GM19043 (cell line): ENCODE measurements at regions not wholly inside any gene's neighbourhood (a gene's known extent, or its start where the extent isn't known, plus 50 kb on each side); places are given as distances from the start of the nearest gene placed in this dataset.

Source experiments
- ATAC-seq: cut with Tn5 transposase; IDR thresholded peaks from one replicate; pipeline ENCODE4 v1.9.1; 2021; ENCODE audit warnings: low read depth; ENCODE audit not compliant: unreplicated experiment

DNA sequence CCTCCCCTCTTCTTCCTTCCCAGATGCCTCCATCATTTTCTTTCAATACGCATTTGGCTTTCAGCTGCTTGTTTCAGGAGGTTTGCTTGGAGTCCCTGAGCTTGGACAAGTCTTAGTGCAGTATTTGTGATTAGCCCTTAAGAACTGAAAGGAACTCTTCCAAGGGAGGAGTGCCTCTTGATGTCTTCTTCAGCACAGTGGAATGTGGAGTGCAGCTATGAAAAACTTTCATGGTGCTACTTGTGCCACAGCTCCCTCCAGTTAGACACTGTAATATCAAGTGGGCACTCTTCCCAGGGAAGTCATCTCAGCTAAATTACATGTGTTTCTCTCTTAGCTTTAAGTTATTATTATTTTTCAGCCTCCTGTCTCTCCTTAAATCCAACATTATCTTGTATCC is 173.1 kb downstream of the NECTIN3 start:
- ATAC-seq = no peak

DNA sequence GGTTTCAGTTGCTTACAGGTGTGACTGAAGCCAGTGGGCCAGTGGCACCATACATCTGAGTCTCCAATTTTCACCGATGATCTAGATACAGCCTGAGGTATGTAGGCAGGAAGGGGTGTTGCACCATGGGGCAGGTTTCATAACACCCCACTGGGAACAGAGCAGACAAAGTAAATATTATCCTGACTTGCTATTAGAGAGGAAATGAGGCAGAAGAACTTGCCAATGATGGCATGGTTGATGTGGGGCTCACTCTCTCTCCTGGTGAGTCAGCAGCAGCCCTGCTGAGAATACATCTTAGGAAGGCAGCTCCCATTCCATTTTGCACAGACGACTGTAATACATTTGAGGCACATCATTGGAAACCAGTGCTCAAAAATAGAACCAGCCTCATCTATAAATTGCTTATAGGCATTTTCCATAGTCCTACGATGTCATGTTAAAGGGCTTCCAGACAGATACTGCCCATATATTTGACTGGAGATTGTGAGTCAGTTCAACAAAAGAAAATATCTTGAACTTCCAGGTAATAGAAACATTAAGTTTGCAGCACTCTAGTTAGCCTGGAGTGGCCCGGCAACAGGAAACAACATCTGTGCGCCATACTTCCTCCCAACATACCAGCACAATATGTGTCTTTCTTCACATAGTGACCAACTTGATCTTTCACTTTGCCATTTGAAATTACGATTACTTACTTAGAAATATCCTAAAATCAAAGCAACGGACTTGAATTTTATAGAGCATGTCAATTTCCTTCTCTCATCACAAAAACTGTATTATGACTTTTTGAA is 175.5 kb downstream of the NECTIN3 start:
- ATAC-seq = no peak

DNA sequence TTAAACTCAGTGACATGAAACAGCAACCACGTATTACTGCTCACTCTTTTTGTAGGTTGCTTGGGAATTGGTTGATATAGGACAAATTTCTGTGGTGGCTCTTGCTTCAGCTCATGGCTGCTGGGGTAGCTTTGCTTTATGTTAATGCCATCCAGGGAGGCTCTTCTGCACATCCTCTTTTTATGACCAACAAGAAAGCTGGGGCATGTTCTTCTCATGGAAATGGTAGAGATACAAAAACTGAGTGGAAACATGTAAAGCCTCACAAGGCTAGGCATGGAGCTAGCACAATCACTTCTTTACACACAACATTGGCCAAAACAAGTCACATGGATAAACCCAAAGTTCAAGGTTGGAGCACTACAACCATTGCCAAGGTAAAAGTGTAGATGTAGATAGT is 176.8 kb downstream of the NECTIN3 start:
- ATAC-seq = no peak

DNA sequence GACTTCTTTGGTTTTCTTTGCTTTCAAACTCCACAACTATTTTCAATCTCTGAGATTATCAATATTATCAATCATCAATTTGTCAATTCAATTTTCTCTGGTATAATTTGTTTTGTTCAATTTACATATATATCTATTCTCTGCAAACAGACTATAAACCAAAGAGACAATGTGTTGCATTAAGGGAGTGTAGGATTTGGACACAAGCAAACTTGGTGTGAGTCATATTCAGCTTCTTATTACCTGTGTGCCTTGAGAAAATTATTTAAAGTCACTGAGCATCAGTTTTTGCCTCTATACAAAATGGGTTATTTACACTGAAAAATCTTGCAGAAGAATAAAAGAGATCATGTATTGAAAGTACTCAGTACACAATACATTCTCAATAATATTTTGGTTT is 177.8 kb downstream of the NECTIN3 start:
- no peak for ATAC-seq

DNA sequence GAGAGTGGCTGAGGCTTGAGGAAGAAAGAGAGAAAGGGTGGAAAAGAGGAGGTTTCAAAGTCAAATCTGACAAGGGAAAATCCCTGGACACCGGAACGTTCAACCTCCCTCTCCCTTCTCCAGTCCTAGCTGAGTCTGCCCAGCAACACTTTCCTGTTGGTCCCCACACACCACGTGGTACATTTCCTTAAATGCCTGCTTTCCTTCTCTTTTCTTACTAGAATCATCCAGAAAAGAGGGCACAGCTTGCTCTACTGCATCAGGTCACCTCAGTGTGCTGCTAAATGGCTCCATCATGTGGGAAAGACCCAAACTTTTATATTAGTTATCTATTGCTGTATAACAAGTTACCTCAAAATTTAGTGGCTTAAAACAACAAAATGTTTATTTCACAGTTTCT is 181.2 kb downstream of the NECTIN3 start:
- ATAC-seq = no peak

DNA sequence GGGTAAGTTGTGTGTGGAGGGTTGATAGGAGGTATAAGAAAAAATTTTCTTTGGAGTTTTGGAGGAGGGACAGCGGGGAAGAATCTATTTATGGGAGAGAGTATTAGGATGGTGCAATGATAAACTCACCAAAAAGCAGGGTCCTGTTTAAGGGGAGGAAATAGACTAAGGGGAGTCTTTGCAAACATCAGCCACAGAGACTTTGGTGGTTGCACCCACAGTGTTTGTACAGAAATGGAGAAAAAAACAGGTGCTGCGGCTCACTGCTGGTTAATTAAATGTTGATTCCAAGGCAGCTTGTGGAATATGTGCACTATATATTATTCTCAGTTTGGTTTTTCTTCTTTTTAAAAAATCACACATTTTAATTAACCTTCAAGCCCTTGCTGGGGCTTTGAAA is 182.1 kb downstream of the NECTIN3 start:
- no peak for ATAC-seq

DNA sequence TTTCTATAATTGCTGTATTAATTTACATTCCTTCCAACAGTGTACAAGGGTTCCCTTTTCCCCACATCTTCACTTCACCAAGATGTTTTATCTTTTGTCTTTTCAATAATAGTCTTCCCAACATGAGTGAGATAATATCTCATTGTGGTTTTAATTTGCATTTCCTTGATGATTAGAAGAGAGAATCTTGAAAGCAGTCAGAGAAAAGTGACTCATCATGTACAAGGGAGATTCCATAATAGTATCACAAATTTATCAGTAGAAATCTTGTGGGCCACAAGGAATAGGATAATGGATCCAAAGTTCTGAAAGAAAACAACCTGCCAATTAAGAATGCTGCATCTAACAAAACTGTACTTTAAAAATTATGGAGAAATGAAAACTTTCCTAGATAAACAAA is 189.3 kb downstream of the NECTIN3 start:
- ATAC-seq = peak; percentile 49

DNA sequence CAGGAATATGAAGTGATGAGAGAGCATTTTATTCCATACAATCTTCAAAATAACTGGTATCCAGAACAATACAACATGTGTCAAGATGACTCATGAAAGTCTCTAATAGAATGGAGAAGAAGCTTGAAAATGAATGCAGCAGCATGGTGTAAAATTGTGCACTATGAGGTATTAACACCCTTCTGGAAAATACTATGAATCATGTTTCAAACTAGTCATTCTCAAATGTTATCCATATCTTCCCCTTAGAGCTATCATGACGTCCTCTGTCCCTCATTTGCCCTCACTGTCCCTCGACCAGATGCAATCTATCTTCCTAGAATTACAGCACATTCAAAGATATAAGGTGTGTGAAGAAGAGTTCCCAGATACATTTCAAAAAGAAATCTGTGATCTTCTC is 198.2 kb downstream of the NECTIN3 start:
- ATAC-seq = no peak

DNA sequence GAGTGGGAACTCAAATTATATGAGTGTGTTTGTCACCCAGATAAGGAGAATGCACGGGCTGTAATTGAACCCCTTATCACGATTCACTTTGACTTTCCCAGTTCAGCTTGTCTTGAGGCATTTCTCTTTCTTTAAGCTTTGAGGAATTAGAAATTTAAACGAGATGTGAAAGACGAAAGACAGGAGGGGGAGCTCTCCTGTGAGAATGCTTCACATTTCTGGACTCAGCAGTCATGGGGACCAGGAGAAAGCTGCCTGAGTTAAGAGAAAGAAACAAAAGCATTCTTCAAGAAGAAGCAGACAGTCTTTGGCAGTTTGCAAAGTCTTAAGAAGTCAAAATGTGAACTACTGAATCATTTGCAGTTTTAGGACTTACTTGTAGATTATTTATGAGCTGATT is 205.6 kb downstream of the NECTIN3 start:
- no peak for ATAC-seq

DNA sequence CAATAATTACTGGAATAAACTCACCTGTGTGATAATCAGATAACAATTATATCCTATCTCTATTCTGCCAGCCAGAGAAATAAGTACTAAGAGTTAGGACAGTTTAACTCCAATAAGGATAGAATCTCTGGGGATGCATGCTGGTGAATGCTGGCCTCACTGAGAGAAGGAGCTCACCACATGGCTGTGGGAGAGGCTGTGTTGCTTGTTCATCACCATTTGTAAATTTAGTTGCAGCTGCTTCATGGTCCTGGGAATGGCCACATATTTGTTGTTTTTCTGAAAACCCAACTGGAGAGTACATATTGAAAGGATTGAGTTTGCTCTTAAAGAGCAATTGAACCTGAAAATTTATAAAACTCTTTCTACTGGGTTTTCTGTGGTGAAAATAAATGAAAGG is 207.3 kb downstream of the NECTIN3 start:
- ATAC-seq = no peak

DNA sequence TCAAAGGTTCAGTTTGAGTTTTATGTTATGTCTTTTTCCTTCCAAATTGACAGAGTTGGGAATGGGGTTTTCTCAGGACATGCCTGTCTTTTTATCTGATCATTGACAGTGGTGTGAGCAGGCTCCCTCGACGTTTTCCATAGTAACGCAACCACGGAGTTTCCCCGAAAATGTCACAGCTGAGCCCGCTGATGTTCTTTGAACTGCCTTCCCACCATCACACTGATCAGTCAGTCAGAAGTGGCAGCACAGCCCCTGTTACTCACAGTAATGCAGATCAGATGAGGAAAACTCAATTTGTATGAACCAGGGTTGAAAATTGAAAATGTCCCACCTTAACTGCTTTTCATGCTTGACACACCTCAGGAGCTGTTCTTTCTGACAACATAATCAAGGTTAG is 210.4 kb downstream of the NECTIN3 start:
- no peak for ATAC-seq

DNA sequence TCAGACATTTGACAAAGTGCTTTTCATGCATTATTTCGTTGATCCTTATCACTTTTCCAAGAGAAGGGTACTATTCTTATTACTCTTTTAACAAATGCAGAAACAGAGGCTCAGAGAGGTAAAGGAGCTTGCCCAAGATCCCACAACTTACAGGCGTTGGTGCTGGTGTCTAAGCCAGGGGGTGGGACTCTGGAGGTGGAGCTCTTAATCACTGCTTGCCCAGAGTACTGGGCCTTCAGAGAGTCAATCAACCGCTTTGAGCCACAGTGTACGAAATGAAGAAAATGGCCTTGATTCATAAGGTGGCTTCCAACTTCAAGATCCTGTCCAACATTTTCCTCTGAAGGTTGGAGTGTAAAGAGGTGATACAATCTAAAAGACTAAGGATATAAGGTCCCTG is 211.5 kb downstream of the NECTIN3 start:
- ATAC-seq = no peak

DNA sequence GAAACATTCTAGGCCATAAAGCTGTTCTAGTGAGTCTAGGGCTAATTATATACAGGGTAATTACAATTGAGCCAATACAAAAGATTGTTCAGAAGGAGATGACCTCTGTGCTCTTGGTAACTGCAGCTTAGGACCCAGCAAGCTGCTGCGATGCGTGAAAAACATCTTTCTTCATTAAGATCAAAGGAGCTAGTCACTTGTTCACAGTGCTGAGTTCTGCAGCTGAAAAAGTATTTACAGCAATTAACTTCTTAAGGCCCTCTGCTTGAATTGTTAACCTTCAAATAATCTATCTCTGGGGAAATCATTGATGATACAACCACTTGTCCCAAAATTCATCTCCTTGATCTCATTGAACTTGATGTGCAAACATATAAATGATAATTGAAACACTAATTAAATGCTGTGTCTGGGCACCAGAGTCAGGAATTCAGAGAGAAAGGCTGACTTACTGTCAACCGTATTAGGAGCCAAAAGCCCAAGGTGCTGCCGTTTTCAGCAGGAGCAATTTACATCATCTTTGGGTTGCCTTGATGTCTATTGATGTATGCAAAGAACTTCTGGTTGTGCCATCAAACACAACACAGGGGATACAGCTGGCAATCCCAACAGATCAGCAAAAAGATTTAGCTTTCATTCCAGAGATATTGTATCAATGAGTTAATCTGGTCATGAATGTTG is 213.0 kb downstream of the NECTIN3 start:
- no peak for ATAC-seq

DNA sequence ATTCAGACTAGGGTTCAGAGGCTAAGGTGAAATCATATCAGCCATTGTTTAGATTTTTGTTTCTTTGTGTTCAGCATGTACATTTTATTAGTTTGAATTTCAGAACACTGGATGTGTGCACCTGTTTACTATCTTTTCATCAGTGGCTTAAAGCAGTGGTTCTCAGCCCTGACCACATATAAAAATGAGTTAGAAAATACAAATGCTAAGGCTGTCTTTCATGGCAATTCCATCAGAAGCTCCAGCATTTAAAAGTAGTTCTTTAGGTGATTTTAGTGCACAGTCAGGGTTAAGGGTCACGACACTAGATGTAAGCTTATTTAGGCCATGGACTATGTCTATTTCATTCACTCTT is 213.5 kb downstream of the NECTIN3 start:
- ATAC-seq = no peak

DNA sequence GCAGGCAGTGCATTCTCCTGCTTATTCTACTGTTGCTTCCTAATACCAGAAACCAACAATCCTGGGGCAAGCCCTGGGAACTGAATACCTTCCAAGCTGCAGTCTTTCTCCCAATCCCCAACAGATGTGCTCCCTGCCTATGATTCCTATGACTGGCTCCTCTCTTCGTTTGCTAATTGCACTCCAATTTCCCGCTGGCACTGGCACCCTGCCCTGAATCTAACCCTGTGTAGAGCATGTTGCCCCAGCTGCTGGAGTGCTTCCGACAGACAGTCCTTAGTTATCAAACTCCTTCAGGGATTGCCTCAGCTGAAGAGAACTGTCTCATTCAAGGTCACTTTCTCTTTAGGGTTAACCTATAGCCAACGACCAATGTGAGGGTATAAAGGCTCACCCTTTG is 214.1 kb downstream of the NECTIN3 start:
- ATAC-seq = no peak

DNA sequence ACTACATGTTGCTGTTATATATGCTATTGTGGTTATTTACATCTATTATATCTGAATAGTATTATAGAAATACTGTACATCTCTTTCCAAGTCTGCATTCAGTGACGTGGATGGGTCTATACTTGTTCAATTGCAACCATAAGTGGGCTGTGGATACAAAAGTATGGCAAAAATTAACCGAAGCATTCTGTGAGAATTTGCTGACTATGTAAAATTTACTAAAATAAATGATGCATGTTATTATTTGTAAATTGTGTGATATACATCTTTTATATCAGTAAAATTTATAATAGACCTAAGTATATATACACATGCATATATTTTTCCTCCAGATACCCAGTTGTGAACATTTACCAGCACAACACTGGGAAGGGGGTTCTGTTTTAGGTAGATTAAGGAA is 215.1 kb downstream of the NECTIN3 start:
- no peak for ATAC-seq

DNA sequence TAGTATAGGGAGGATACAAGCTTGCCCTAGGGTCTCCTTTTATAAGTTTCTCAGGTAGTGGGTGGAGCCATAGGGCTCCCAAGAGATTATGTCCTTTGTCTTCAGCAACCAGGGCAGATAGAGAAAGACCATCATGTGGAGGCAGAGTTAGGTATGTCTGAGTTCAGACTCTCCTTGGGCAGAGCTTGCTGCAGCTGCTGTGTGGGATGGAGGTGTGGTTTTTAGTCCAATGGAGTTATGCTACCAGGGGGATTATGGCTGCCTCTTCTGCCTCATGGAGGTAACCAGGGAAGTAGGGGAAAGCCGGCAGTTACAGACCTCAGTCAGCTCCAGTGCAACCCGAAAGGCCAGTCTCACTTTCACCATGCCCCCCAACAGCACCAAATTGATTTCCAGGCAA is 220.5 kb downstream of the NECTIN3 start:
- no peak for ATAC-seq

DNA sequence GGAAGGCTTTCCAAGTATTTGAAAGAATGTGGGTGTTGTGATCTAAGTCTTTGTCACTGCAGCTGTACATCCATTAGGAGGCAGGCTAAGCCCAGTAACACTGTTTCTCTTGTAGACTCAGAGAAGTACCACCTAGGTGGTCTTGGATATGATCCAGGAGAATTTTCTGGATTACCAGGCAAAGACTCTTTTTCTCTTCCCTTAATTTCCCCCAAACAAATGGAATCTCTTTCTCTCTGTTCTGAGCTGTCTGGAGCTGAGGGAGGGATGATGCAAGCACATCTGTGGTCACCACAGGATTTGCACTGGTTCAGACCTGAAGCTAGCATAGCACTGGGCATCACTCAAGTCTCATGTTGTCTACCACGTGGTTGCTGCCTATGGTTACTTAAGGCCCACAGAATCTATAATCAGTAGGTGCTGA is 227.6 kb downstream of the NECTIN3 start:
- no peak for ATAC-seq

DNA sequence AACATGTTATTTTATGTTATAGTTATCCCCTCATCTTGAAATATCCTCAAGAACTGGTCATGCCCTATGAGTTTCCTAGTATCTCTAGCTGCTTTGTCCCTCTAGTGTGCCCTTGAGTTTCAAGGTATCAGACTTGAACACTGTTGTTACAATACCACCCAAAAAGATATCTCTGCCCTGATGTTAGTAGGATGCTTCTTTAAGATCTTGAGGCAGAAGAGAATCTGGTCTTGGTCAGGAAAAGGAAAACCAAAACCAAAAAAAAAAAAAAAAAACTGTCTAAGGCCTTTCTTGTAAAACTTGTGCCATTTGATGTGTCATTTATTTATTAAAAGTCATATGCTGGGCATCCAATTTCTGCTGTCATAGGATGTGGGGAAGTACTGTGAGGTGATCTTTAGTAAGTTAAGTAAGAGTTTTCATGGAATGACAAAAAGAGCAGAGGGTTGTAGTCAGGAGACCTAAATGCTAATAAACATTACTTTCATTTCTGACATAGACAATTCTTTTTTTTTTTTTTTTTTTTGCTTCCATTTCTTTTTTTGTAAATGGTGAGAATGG is 229.7 kb downstream of the NECTIN3 start:
- ATAC-seq = no peak

DNA sequence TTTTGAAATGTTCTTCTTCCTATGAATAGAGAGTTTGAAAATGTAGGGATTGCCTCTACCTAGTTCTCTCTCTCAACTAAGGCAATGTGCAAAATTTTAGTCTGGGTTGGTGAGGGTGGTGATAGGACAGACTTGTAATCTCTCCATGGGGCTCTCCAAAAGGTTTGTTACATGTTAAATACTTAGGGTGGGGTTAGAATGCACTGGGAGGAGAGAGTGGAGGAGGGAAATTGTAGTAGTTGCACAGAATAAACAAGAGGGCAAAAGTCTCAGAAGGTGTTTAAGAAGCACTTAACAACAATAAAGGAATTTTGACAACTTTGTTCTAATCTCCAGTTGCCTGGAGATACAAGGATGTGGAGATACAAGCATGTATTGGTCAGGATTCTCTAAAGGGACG is 230.4 kb downstream of the NECTIN3 start:
- ATAC-seq = no peak

DNA sequence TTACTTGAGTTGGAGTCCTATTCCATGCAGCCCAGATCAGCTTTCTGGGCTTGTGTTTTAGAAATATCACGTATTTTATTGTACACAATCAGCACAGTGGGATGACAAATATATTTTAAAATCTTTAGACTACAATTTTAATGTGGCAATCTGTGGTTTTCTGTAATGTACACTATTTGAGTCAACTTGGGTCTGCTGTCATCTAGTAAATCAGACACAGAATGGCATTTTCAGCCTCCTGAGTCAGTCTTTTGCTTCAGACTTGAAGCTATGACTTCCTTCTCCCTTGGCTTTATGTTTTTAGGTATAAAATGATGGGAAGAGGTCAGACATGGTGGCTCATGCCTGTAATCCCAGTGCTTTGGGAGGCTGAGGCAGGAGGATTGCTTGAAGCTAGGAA is 232.1 kb downstream of the NECTIN3 start:
- no peak for ATAC-seq

DNA sequence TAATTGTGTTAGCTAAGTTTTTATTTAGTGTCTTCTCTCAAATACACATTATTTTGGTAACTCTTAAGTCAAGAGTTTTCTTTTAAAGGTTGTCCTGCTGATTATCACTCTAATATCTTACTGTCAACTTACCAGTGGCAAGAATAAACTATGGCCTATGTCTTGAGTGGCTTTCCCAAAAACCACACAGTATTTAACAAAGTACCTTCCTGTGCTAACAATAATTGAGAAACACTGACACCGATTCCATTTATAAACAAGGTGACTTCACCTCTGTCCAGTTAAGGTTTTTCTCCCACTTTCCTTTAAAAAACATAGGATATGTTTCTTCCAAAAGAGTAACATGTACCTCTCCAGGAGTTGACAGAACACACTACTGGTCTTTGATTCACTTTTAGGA is 234.3 kb upstream of the CD96 start:
- no peak for ATAC-seq
